Right renal cortex interstitium (tissue), 3 donors: ENCODE measurements at regions not wholly inside any gene's neighbourhood (a gene's known extent, or its start where the extent isn't known, plus 50 kb on each side); places are given as distances from the start of the nearest gene placed in this dataset.

Experiments used
- DNase-seq, 3 donors: peaks; one replicate each; pipeline ENCODE4 v3.0.0-alpha.2; 2013; ENCODE audit warnings: low read depth in 3 of 3, low spot score in 2 of 3

- DNase-seq = no peak
Observed at GRCh38 chr7:136667584-136667983, 200.9 kb upstream of the CHRM2 start.

- DNase-seq = no peak
Observed at GRCh38 chr7:136665878-136666509, 202.5 kb upstream of the CHRM2 start.

- DNase-seq = no peak
Observed at GRCh38 chr7:136664537-136664936, 203.9 kb upstream of the CHRM2 start.

GRCh38 chr7:136657482-136657921, 210.9 kb upstream of the CHRM2 start:
- no peak for DNase-seq

- no peak for DNase-seq
Observed at GRCh38 chr7:136656516-136656915, 211.9 kb upstream of the CHRM2 start.

- no peak for DNase-seq
Observed at GRCh38 chr7:136655414-136655813, 213.0 kb upstream of the CHRM2 start.

- no peak for DNase-seq
Observed at GRCh38 chr7:136654406-136654805, 214.0 kb upstream of the CHRM2 start.

- no peak for DNase-seq
Observed at GRCh38 chr7:136652635-136653370, 215.6 kb upstream of the CHRM2 start.

GRCh38 chr7:136640977-136641376, 227.5 kb upstream of the CHRM2 start:
- no peak for DNase-seq

- no peak for DNase-seq
Observed at GRCh38 chr7:136637813-136638212, 230.6 kb upstream of the CHRM2 start.

GRCh38 chr7:136635751-136636150, 232.7 kb upstream of the CHRM2 start:
- DNase-seq = no peak

- DNase-seq = no peak
Observed at GRCh38 chr7:136618818-136619217, 249.6 kb upstream of the CHRM2 start.

GRCh38 chr7:136617176-136617575, 251.3 kb upstream of the CHRM2 start:
- no peak for DNase-seq

- DNase-seq = no peak
Observed at GRCh38 chr7:136605532-136606329, 262.7 kb upstream of the CHRM2 start.

GRCh38 chr7:136601772-136602171, 266.7 kb upstream of the CHRM2 start:
- DNase-seq = no peak

GRCh38 chr7:136600475-136600874, 268.0 kb upstream of the CHRM2 start:
- no peak for DNase-seq

GRCh38 chr7:136594739-136595144, 273.7 kb upstream of the CHRM2 start:
- DNase-seq = no peak

GRCh38 chr7:136588216-136588615, 280.2 kb upstream of the CHRM2 start:
- DNase-seq = no peak

- DNase-seq = no peak
Observed at GRCh38 chr7:136585954-136586670, 282.3 kb upstream of the CHRM2 start.

GRCh38 chr7:136566491-136566890, 302.0 kb upstream of the CHRM2 start:
- DNase-seq = no peak

- DNase-seq = no peak
Observed at GRCh38 chr7:136555933-136556332, 312.5 kb upstream of the CHRM2 start.
